H9 (cell line): ENCODE measurements at regions not wholly inside any gene's neighbourhood (a gene's known extent, or its start where the extent isn't known, plus 50 kb on each side); places are given as distances from the start of the nearest gene placed in this dataset.

Experiments used
- DNase-seq: peaks from one replicate; pipeline ENCODE4 v3.0.0-alpha.2; 2017
- H2AFZ ChIP-seq: one replicate; pipeline ENCODE4 v1.6.1; 2013; ENCODE audit warnings: mild to moderate bottlenecking, low read length, control low read depth, moderate library complexity
- H2AK5ac ChIP-seq: 2 replicates; pipeline ENCODE4 v1.6.1; 2013; ENCODE audit warnings: low read length, control low read depth, mixed read lengths; ENCODE audit not compliant: insufficient read length
- H2BK120ac ChIP-seq: one replicate; pipeline ENCODE4 v1.6.1; 2013; ENCODE audit warnings: low read depth, mild to moderate bottlenecking, low read length, control low read depth, inconsistent platforms; ENCODE audit not compliant: poor library complexity, severe bottlenecking
- H2BK12ac ChIP-seq: 2 replicates; pipeline ENCODE4 v1.6.1; 2013; ENCODE audit warnings: low read length, control low read depth, mixed read lengths, low read depth; ENCODE audit not compliant: insufficient read length
- H2BK15ac ChIP-seq: 2 replicates; pipeline ENCODE4 v1.6.1; 2013; ENCODE audit warnings: low read depth, low read length, control low read depth
- H2BK20ac ChIP-seq: one replicate; pipeline ENCODE4 v1.6.1; 2013; ENCODE audit warnings: low read depth, mild to moderate bottlenecking, low read length, control low read depth, inconsistent platforms; ENCODE audit not compliant: poor library complexity, severe bottlenecking
- H2BK5ac ChIP-seq: 2 replicates; pipeline ENCODE4 v1.6.1; 2013; ENCODE audit warnings: low read length, control low read depth, mixed read lengths; ENCODE audit not compliant: insufficient read length
- H3K14ac ChIP-seq: 2 replicates; pipeline ENCODE4 v1.6.1; 2013; ENCODE audit warnings: low read length, control low read depth; ENCODE audit not compliant: insufficient read depth
- H3K18ac ChIP-seq: 2 replicates; pipeline ENCODE4 v1.6.1; 2013; ENCODE audit warnings: low read depth, mild to moderate bottlenecking, mixed read lengths, low read length, control low read depth; ENCODE audit not compliant: insufficient read length
- H3K23ac ChIP-seq: 2 replicates; pipeline ENCODE4 v1.6.1; 2013; ENCODE audit warnings: low read length, control low read depth, mixed read lengths, low read depth; ENCODE audit not compliant: insufficient read length
- H3K23me2 ChIP-seq: 2 replicates; pipeline ENCODE4 v1.6.1; 2013; ENCODE audit warnings: low read depth, mild to moderate bottlenecking, mixed read lengths, low read length, control low read depth; ENCODE audit not compliant: insufficient read length, poor library complexity, severe bottlenecking
- H3K27ac ChIP-seq: 2 replicates; pipeline ENCODE4 v1.5.1; 2013; ENCODE audit warnings: low read length, control low read depth, mixed read lengths, low read depth; ENCODE audit not compliant: insufficient read length
- H3K27me3 ChIP-seq: 2 replicates; pipeline ENCODE4 v1.6.1; 2013; ENCODE audit warnings: low read length, control low read depth, inconsistent platforms; ENCODE audit not compliant: insufficient read depth
- H3K4ac ChIP-seq: 2 replicates; pipeline ENCODE4 v1.6.1; 2013; ENCODE audit warnings: low read depth, mild to moderate bottlenecking, control low read depth, inconsistent platforms, low read length, moderate library complexity
- H3K4me1 ChIP-seq: 2 replicates; pipeline ENCODE4 v1.6.1; 2013; ENCODE audit warnings: low read length, control low read depth, inconsistent platforms; ENCODE audit not compliant: insufficient read depth
- H3K4me2 ChIP-seq: 2 replicates; pipeline ENCODE4 v1.6.1; 2013; ENCODE audit warnings: low read length, control low read depth, mixed read lengths; ENCODE audit not compliant: insufficient read length, insufficient read depth
- H3K56ac ChIP-seq: 2 replicates; pipeline ENCODE4 v1.6.1; 2013; ENCODE audit warnings: low read depth, mild to moderate bottlenecking, mixed read lengths, low read length, control low read depth; ENCODE audit not compliant: insufficient read length
- H3K79me1 ChIP-seq: 2 replicates; pipeline ENCODE4 v1.6.1; 2013; ENCODE audit warnings: low read depth, mild to moderate bottlenecking, moderate library complexity, low read length, control low read depth, inconsistent platforms; ENCODE audit not compliant: insufficient read depth, poor library complexity, severe bottlenecking
- H3K79me2 ChIP-seq: 2 replicates; pipeline ENCODE4 v1.6.1; 2013; ENCODE audit warnings: low read length, control low read depth, inconsistent platforms; ENCODE audit not compliant: insufficient read depth
- H3K9ac ChIP-seq: 2 replicates; pipeline ENCODE4 v1.6.1; 2013; ENCODE audit warnings: low read length, control low read depth, mixed read lengths; ENCODE audit not compliant: insufficient read length; ENCODE audit errors: extremely low read depth
- H3K9me3 ChIP-seq: one replicate; pipeline ENCODE4 v1.6.1; 2013; ENCODE audit warnings: low read depth, low read length, inconsistent platforms; ENCODE audit not compliant: control insufficient read depth
- H3T11ph ChIP-seq: one replicate; pipeline ENCODE4 v1.6.1; 2013; ENCODE audit warnings: mild to moderate bottlenecking, low read length, control low read depth, inconsistent platforms
- H4K20me1 ChIP-seq: one replicate; pipeline ENCODE4 v1.6.1; 2013; ENCODE audit not compliant: control insufficient read depth, insufficient read length, insufficient read depth
- H4K5ac ChIP-seq: 2 replicates; pipeline ENCODE4 v1.6.1; 2013; ENCODE audit warnings: low read depth, mild to moderate bottlenecking, mixed read lengths, low read length, control low read depth; ENCODE audit not compliant: insufficient read length
- H4K8ac ChIP-seq: replicated peaks from 2 replicates; pipeline ENCODE4 v1.6.1; 2013; ENCODE audit warnings: low read length, control low read depth, mixed read lengths, low read depth; ENCODE audit not compliant: insufficient read length
- H4K91ac ChIP-seq: 2 replicates; pipeline ENCODE4 v1.6.1; 2013; ENCODE audit warnings: low read depth, mild to moderate bottlenecking, moderate library complexity, mixed read lengths, low read length, control low read depth; ENCODE audit not compliant: insufficient read length
- H3K27ac Mint-ChIP-seq, 3 experiments: 2 replicates in 2 of 3; 3 replicates in 1 of 3; pipeline ENCODE4 v1.8.0; 2020 to 2021; ENCODE audit warnings: mixed read lengths in 3 of 3, mild to moderate bottlenecking in 1 of 3, moderate library complexity in 1 of 3
- H3K27me3 Mint-ChIP-seq: 2 replicates; pipeline ENCODE4 v1.8.0; 2021; ENCODE audit warnings: low read depth, mild to moderate bottlenecking, moderate library complexity, mixed read lengths
- H3K36me3 Mint-ChIP-seq, 3 experiments: 2 replicates in 2 of 3; 3 replicates in 1 of 3; pipeline ENCODE4 v1.8.0; 2020 to 2021; ENCODE audit warnings: low read depth in 3 of 3, mixed read lengths in 3 of 3; ENCODE audit not compliant: insufficient read depth in 1 of 3
- H3K4me1 Mint-ChIP-seq, 2 experiments: 2 replicates each; pipeline ENCODE4 v1.8.0; 2020; ENCODE audit warnings: mixed read lengths in 2 of 2
- H3K4me3 Mint-ChIP-seq, 2 experiments: 2 replicates in 1 of 2; 3 replicates in 1 of 2; pipeline ENCODE4 v1.8.0; 2020 to 2021; ENCODE audit warnings: mild to moderate bottlenecking in 2 of 2, mixed read lengths in 2 of 2, moderate library complexity in 1 of 2
- H3K9me3 Mint-ChIP-seq, 2 experiments: 2 replicates in 1 of 2; 3 replicates in 1 of 2; pipeline ENCODE4 v1.8.0; 2020; ENCODE audit warnings: mild to moderate bottlenecking in 2 of 2, mixed read lengths in 2 of 2, moderate library complexity in 1 of 2
- CTCF ChIP-seq: fragments of 200-600 bp; sonication (generic); conservative IDR thresholded peaks from 3 replicates; pipeline ENCODE4 v1.8.0; 2021; ENCODE audit warnings: antibody characterized with exemption, mild to moderate bottlenecking
- WGBS: extraction: QIAGEN DNeasy Blood & Tissue Kit; methylation state at CpG from one replicate; pipeline ENCODE4 v1.1.7; 2013; ENCODE audit warnings: missing lambda C conversion rate, low lambda C conversion rate, mixed read lengths; ENCODE audit not compliant: insufficient read length; ENCODE audit errors: extremely low coverage; 5-methylcytosine and 5-hydroxymethylcytosine counted together

DNA sequence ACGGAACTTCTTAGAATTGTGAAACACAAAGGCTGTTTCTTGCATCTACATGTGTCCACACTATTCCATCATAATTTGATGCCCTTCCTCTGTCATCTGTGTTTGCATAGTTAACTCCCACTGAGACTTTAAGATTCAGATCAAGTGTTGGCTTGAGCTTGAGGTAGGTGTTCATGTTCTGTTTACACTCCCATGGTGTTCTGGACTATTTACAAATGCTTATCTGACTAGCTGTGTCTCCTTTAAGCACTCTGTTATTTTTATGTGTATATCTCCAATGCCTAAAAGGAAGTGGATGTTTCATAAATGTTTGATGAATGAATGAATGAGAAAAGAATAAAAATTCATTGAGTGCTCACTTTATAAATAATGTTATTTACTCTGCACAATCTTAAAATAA lies 622.7 kb downstream of the RAB28 start:
- H3K9me3 Mint-ChIP-seq, result no peaks in the 10 kb centered on the region
- Histone ChIP-seq H3K18ac (no peak overlapping the region), H3K9me3 (no peaks in the 10 kb centered on the region), H3K4ac (no peak overlapping the region), H2BK12ac (no peak overlapping the region), H4K8ac (no peak overlapping the region), H2AK5ac (no peak overlapping the region), H3K9ac (no peak overlapping the region), H3K4me1 (no peaks in the 10 kb centered on the region), H3K4me2 (no peak overlapping the region), H3K14ac (no peak overlapping the region), H4K5ac (no peak overlapping the region), H3K56ac (no peak overlapping the region), H3K23ac (no peak overlapping the region), H3K79me1 (no peaks in the 10 kb centered on the region), H2BK5ac (no peak overlapping the region), H4K20me1 (no peaks in the 10 kb centered on the region), H2BK15ac (no peak overlapping the region), H3T11ph (no peak overlapping the region), H2AFZ (no peak overlapping the region), H4K91ac (no peak overlapping the region), H3K79me2 (no peaks in the 10 kb centered on the region), H3K27me3 (no peaks in the 10 kb centered on the region), H3K27ac (no peak overlapping the region), H2BK20ac (no peak overlapping the region), H2BK120ac (no peak overlapping the region), H3K23me2 (no peaks in the 10 kb centered on the region)
- peak overlapping the region in 1 of 3 experiments; percentile 5; a peak in 1 of 7 replicates for H3K27ac Mint-ChIP-seq
- H3K4me3 Mint-ChIP-seq, result no peak overlapping the region
- H3K36me3 Mint-ChIP-seq, result no peaks in the 10 kb centered on the region
- H3K4me1 Mint-ChIP-seq, result no peaks in the 10 kb centered on the region
- no peaks in the 10 kb centered on the region for H3K27me3 Mint-ChIP-seq
- TF ChIP-seq CTCF, result no peak
- WGBS, result no CpG with 5 or more reads among the region's 1 CpG
- DNase-seq, result no peak
